HG03469 (cell line): ENCODE measurements at regions not wholly inside any gene's neighbourhood (a gene's known extent, or its start where the extent isn't known, plus 50 kb on each side); places are given as distances from the start of the nearest gene placed in this dataset.

Experiments
- ATAC-seq: cut with Tn5 transposase; IDR thresholded peaks from one replicate; pipeline ENCODE4 v1.9.1; 2021; ENCODE audit warnings: mild to moderate bottlenecking, moderate library complexity, moderate number of reproducible peaks; ENCODE audit not compliant: unreplicated experiment

- no peak for ATAC-seq
These were observed 51.1 kb downstream of the HYCC1 start for GRCh38 chr7:22962775-22963350.

DNA sequence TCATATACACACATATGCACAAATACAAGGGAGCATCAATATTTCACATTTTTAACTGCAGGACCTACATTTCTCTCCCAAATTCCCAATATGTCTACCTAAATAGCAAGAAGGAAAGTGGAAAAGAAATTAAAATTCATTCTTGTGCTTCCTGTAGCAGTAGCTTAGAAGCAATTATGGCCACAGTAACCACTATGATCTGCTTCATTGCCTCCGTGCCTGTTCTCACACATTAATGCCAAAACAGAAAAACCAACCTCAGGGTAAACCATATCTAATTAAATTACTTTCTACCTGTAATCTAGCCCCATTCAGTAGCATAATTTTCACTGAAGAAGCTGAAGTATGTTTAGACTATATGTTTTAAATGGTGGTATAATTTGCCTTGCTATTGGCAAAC, 55.2 kb downstream of the HYCC1 start:
- ATAC-seq, result no peak

GRCh38 chr7:22954251-22954650, 59.7 kb downstream of the HYCC1 start:
- no peak for ATAC-seq

- ATAC-seq, result no peak
These were observed 61.5 kb downstream of the HYCC1 start for GRCh38 chr7:22952306-22953015.

DNA sequence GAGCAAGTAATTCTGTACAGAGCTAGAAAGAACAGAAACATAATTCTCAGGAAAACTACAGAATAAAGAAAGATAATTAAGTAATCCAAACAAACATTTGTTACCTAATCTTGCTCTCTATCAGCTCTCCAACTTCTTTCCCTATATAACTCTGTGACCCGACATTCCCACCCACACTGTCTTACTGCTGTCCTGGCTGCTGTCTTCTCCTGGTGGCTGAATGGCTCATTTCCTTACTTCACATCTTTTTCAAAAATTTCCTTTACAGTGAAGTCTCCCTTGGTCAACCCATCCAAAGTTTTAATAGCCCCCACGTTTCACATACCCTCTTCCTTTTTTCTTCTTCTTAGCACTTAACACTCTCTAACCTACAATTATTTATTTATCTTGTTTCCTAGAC, 64.0 kb downstream of the HYCC1 start:
- no peak for ATAC-seq

GRCh38 chr7:22949221-22949620, 64.7 kb downstream of the HYCC1 start:
- ATAC-seq, result no peak

GRCh38 chr7:22948770-22949169, 65.2 kb downstream of the HYCC1 start:
- no peak for ATAC-seq

- no peak for ATAC-seq
These were observed 68.3 kb downstream of the HYCC1 start for GRCh38 chr7:22945584-22945983.

DNA sequence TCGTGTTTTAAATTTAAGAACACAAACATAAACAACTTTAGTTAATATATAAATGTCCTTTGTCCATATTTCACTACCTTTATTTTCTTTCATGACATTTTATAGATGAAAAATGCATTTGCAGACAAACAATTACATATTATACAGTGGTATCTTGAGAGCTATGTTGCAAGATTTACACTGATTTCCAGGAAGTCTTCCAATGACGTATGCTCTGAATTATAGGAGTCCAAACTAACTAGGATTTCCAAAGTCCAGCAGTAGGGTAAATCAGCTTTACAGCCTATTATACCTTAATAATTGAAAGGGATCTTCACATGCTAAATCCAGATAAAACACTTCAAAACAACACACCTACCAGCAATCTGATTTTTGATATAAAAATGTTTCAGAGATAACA, 69.4 kb downstream of the HYCC1 start:
- no peak for ATAC-seq

GRCh38 chr7:22944022-22944421, 69.9 kb downstream of the HYCC1 start:
- no peak for ATAC-seq

DNA sequence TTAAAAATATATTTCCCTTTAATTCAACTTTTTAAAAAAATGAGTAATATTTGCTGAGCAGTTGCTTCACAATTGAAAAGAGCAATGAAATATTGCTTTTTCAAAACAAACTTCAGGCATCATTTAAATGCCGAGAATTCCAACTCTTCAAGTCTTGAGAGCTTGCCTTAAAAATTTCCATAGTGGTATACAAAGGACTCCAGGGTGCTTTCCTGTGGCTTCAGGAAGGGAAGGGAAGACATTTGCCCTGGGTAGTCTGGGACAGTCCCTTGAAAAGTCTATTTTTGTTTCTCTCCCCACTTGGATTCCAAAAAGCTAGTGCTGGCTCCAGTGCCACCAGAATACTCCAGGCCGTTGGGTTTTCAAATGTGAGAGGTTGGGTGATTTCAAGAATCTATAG, 71.7 kb downstream of the HYCC1 start:
- ATAC-seq, result no peak

- no peak for ATAC-seq
These were observed 74.1 kb downstream of the HYCC1 start for GRCh38 chr7:22939842-22940241.

GRCh38 chr7:22937946-22938345, 76.0 kb downstream of the HYCC1 start:
- ATAC-seq, result no peak

DNA sequence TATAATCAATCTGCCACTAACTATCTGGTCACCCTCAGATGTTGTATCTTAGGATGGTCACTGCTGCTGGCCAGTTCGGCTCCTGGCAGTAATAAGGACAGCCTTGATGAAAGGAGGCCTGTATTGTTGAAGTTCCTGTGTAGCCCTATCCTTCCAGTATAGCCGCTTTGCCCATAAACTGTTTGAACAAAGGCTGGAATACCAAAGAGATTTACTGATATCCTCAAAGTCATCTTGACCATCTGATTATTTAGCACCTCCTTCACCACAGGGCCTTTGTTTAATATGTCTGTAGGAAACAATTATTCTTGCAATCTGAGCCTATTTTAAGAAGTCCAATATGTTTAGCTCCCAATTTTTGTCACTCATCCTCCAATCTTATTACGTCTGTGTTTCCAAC, 77.7 kb downstream of the HYCC1 start:
- no peak for ATAC-seq

GRCh38 chr7:22935269-22935668, 78.7 kb downstream of the HYCC1 start:
- no peak for ATAC-seq

GRCh38 chr7:22934473-22935065, 79.4 kb downstream of the HYCC1 start:
- no peak for ATAC-seq

GRCh38 chr7:22934023-22934422, 79.9 kb downstream of the HYCC1 start:
- no peak for ATAC-seq

DNA sequence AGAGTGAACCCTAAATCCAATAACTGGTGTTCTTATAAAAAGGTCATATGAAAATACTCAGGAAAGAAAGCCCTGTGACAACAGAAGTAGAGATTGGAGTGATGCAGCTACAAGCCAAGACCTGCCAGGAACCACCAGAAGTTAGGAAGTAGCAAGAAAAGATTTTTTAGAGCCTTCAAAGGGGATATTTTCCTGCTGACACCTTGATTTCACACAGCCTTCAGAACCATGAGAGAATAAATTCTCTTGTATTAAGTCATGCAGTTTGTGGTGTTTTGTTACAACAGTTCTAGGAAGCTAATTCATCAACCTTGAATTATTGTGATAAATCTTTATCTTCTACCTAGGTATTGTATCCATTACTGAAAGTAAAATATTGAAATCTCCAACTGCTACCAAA, 81.0 kb downstream of the HYCC1 start:
- ATAC-seq, result no peak

GRCh38 chr7:22931011-22931410, 82.9 kb downstream of the HYCC1 start:
- ATAC-seq, result no peak

DNA sequence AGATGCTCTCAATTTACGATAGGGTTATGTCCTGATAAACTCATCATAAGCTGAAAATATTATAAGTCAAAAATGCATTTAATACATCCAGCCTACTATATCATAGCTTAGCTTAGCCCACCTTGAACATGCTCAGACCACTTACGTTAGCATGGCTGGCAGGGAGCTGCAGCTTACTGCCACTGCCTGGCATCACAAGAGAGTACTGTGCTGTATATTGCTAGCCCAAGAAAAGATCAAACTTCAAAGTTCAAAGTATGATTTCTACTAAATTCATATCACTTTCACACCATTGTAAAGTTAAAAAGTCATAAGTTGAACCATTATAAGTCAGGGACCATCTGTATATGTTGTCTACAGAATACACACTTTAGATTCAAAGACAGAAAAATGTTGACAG, 91.6 kb downstream of the HYCC1 start:
- no peak for ATAC-seq

DNA sequence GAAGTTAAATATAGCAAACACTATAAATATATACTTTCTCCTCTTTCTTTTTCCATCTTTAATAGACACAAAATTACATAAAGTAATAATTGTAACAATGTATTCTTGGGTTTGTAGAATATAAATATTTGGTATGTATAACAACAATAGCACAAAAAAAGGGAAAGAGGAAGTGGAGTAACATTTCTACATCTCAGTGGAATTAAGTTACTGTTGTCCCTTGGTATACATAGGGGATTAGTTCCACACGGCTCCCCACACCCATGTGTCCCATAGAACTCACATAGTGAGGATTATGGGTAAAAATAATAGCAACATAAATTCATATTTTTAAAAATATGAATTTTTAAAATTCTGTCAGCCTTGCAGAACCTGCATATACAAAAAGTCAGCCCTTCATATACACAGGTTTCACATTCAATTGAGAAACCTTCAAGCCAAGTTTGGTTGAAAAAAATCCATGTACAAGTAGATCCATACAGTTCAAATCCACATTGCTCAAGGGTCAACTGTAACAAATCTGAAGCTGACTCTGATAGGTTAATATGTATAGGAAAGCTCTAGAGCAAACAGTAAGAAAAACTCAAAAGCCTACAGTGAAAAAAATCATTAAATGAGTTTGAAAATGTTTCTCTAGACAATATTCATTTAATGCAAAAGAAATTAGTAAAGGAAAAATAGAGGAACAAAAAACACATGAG, 92.4 kb downstream of the HYCC1 start:
- no peak for ATAC-seq

DNA sequence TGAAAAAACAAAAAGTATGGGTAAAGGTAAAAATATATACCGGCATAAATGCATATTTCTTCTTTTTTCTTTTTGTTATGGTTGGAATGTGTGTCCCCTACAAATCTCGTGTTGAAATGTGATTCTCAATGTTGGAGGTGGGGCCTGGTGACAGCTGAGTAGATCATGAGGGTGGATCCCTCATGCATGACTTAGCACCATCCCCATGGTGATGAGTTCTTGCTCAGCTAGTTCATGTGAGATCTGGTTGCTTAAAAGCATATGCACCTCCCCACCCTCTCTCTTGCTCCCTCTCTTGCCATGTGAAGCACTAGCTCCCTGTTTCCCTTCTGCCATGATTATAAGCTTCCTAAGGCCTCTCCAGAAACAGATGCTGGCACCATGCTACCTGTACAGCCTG, 93.3 kb downstream of the HYCC1 start:
- ATAC-seq, result no peak
